ENCODE measurements at regions not wholly inside any gene's neighbourhood (a gene's known extent, or its start where the extent isn't known, plus 50 kb on each side); places are given as distances from the start of the nearest gene placed in this dataset.

DNA sequence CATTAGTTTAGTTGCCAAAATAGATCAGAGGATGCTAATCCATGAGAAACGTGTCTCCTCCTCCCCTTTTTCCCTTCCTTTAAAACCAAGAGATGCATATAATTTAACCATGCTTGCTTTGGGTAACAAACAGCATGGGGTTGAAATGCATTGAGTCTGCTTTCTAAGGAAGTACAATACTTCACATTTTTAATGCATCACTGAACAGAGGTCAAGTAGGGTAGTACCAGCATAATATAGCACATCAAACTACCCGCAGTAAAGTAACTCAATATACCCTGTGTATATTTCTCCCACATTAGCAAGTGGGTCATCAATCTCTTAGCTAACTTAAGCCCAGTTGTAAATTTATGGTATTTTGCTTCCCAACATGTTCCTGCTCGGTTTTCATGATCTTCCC, 239.3 kb upstream of the SEMA3C start (continued):
- TF ChIP-seq BCL11A (tag by site-specific recombination; IDR thresholded peaks at IDR 0.05; ENCODE audit: low read depth) = no peak
- TF ChIP-seq PRDM1 (tag by site-specific recombination; IDR thresholded peaks at IDR 0.05) = no peak
- TF ChIP-seq KLF9 (tag by site-specific recombination; IDR thresholded peaks at IDR 0.05; ENCODE audit: low read depth) = no peak
- TF ChIP-seq ZFP3 (tag by site-specific recombination; IDR thresholded peaks at IDR 0.05; ENCODE audit: low read depth) = no peak
- no peak for TF ChIP-seq ZNF544 (tag by site-specific recombination; IDR thresholded peaks at IDR 0.05)
- TF ChIP-seq ZNF626 (tag by site-specific recombination; IDR thresholded peaks at IDR 0.05) = no peak

DNA sequence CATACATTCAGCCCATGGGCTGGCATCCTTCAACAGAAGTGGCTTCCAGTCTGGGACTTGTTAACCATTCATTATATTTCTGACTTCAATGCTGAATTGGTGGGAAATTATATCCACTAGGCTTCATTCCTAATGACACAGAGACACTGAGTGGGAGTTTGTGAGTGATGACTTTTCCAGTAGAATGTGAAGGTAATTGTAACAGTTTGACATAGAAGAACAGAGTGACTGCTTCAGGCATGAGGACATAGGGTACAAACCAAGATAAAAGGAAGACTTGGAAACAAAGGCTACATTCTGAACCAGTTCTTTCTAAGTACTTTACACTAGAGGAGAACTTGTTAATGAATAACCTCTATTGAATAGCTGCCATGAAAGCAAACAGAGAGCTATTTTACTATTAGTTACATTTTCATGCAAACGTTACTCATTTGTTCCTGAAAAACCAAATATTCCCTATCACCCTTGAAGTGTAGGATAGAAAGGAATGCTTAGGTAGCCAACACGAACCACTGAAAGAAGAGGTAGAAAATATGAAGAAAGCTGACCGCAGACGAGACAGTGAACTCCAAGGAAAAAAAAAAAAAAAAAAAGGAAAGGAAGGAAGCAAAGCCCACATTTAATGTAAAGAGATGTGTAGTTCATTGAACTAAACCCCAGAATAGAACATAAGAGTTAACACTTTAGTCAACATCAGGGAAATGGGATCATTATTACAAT, 237.0 kb upstream of the SEMA3C start:
- H3K27ac ChIP-seq (ENCODE audit: extremely low read depth, low read depth, low read length) = no peak overlapping the region
- ChIA-PET POLR2A (no interaction called here), CTCF (no interaction called here)
- H3K36me3 ChIP-seq (ENCODE audit: control insufficient read depth in 2 of 2, insufficient read depth in 1 of 2, low read length in 2 of 2) = no peaks in the 10 kb centered on the region
- no peaks in the 10 kb centered on the region for H3K9me3 ChIP-seq (ENCODE audit: control insufficient read depth, insufficient read depth, low read depth, low read length)
- H3K4me3 ChIP-seq (ENCODE audit: low read depth, low read length) = no peak overlapping the region
- H3K4me1 ChIP-seq (ENCODE audit: control insufficient read depth, insufficient read depth, low read length) = peaks cover 18% of the 10 kb centered on the region
- TF ChIP-seq, protein P1, sequence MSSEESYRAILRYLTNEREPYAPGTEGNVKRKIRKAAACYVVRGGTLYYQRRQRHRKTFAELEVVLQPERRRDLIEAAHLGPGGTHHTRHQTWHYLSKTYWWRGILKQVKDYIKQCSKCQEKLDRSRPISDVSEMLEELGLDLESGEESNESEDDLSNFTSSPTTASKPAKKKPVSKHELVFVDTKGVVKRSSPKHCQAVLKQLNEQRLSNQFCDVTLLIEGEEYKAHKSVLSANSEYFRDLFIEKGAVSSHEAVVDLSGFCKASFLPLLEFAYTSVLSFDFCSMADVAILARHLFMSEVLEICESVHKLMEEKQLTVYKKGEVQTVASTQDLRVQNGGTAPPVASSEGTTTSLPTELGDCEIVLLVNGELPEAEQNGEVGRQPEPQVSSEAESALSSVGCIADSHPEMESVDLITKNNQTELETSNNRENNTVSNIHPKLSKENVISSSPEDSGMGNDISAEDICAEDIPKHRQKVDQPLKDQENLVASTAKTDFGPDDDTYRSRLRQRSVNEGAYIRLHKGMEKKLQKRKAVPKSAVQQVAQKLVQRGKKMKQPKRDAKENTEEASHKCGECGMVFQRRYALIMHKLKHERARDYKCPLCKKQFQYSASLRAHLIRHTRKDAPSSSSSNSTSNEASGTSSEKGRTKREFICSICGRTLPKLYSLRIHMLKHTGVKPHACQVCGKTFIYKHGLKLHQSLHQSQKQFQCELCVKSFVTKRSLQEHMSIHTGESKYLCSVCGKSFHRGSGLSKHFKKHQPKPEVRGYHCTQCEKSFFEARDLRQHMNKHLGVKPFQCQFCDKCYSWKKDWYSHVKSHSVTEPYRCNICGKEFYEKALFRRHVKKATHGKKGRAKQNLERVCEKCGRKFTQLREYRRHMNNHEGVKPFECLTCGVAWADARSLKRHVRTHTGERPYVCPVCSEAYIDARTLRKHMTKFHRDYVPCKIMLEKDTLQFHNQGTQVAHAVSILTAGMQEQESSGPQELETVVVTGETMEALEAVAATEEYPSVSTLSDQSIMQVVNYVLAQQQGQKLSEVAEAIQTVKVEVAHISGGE (tag by site-specific recombination; conservative IDR thresholded peaks at IDR 0.05; ENCODE audit: low read depth) = no peak
- TF ChIP-seq ZNF223 (tag by site-specific recombination; IDR thresholded peaks at IDR 0.05) (no peak), ZNF394 (tag by site-specific recombination; IDR thresholded peaks at IDR 0.05; ENCODE audit: borderline replicate concordance) (no peak)
- TF ChIP-seq, protein P2, sequence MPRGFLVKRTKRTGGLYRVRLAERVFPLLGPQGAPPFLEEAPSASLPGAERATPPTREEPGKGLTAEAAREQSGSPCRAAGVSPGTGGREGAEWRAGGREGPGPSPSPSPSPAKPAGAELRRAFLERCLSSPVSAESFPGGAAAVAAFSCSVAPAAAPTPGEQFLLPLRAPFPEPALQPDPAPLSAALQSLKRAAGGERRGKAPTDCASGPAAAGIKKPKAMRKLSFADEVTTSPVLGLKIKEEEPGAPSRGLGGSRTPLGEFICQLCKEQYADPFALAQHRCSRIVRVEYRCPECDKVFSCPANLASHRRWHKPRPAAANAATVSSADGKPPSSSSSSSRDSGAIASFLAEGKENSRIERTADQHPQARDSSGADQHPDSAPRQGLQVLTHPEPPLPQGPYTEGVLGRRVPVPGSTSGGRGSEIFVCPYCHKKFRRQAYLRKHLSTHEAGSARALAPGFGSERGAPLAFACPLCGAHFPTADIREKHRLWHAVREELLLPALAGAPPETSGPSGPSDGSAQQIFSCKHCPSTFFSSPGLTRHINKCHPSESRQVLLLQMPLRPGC (tag by site-specific recombination; IDR thresholded peaks at IDR 0.05) = no peak
- TF ChIP-seq, protein P3, sequence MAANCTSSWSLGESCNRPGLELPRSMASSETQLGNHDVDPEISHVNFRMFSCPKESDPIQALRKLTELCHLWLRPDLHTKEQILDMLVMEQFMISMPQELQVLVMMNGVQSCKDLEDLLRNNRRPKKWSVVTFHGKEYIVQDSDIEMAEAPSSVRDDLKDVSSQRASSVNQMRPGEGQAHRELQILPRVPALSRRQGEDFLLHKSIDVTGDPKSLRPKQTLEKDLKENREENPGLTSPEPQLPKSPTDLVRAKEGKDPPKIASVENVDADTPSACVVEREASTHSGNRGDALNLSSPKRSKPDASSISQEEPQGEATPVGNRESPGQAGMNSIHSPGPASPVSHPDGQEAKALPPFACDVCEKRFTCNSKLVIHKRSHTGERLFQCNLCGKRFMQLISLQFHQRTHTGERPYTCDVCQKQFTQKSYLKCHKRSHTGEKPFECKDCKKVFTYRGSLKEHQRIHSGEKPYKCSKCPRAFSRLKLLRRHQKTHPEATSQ (tag by site-specific recombination; IDR thresholded peaks at IDR 0.05) = no peak

DNA sequence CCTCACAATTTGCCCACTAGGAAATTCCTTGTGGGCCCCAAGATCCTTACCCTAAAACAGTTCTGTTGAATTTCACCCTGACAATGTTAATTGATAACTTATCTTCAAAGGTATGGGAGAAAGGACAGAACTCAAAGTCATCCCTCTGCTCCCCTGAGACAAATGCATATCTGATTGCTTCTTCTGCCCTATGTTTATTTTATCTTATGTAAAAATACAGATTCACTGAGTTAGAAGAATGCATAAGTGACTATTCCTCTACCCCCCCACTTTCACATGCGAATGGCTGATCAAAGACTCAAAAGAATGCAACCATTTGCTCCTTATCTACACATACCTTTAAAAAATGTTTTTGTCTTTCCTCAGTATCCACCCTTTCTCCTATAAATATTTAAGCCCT, 235.7 kb upstream of the SEMA3C start:
- POLR2A ChIA-PET = no interaction called here
- Histone ChIP-seq H3K4me3 (ENCODE audit: low read depth, low read length) (no peak overlapping the region), H3K9me3 (ENCODE audit: control insufficient read depth, insufficient read depth, low read depth, low read length) (no peaks in the 10 kb centered on the region), H3K36me3 (ENCODE audit: control insufficient read depth in 2 of 2, insufficient read depth in 1 of 2, low read length in 2 of 2) (no peaks in the 10 kb centered on the region), H3K27ac (ENCODE audit: extremely low read depth, low read depth, low read length) (no peak overlapping the region), H3K4me1 (ENCODE audit: control insufficient read depth, insufficient read depth, low read length) (peaks cover 17% of the 10 kb centered on the region)
- CTCF ChIA-PET = no interaction called here
- TF ChIP-seq, protein P4, sequence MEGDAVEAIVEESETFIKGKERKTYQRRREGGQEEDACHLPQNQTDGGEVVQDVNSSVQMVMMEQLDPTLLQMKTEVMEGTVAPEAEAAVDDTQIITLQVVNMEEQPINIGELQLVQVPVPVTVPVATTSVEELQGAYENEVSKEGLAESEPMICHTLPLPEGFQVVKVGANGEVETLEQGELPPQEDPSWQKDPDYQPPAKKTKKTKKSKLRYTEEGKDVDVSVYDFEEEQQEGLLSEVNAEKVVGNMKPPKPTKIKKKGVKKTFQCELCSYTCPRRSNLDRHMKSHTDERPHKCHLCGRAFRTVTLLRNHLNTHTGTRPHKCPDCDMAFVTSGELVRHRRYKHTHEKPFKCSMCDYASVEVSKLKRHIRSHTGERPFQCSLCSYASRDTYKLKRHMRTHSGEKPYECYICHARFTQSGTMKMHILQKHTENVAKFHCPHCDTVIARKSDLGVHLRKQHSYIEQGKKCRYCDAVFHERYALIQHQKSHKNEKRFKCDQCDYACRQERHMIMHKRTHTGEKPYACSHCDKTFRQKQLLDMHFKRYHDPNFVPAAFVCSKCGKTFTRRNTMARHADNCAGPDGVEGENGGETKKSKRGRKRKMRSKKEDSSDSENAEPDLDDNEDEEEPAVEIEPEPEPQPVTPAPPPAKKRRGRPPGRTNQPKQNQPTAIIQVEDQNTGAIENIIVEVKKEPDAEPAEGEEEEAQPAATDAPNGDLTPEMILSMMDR (tag by site-specific recombination; IDR thresholded peaks at IDR 0.05) = no peak
- TF ChIP-seq ZNF555 (tag by site-specific recombination; conservative IDR thresholded peaks at IDR 0.05) = no peak
